BJ (cell line): ENCODE measurements at regions not wholly inside any gene's neighbourhood (a gene's known extent, or its start where the extent isn't known, plus 50 kb on each side); places are given as distances from the start of the nearest gene placed in this dataset.
"Not testable (repeated sequence)": the region's sequence is repeated elsewhere in the genome, so short reads cannot be mapped to it uniquely, and the experiment has no call there.

Experiments
- CTCF ChIA-PET: fragments of 350-600 bp; formaldehyde crosslinking; extraction: SDS; loops from one replicate; lab custom pipeline; 2021; ENCODE audit warnings: antibody characterized with exemption, inconsistent platforms; lab: Yijun Ruan, JAX
- POLR2A ChIA-PET: fragments of 300-600 bp; sonication (Branson Sonifier 250); formaldehyde crosslinking; extraction: SDS; loops from one replicate; lab custom pipeline; 2021; ENCODE audit warnings: antibody characterized with exemption; lab: Charles Lee
- DNase-seq: peaks from one replicate; pipeline ENCODE4 v3.0.0-alpha.2; 2011; ENCODE audit warnings: low read depth
- H3K27me3 ChIP-seq: 2 replicates; pipeline ENCODE4 v1.6.0; 2011; ENCODE audit warnings: low read length; ENCODE audit not compliant: control insufficient read depth, insufficient read depth
- H3K36me3 ChIP-seq: 2 replicates; pipeline ENCODE4 v1.5.1; 2011; ENCODE audit warnings: low read length; ENCODE audit not compliant: control insufficient read depth, insufficient read depth
- H3K4me3 ChIP-seq: 2 replicates; pipeline ENCODE4 v1.5.1; 2011; ENCODE audit warnings: low read depth, mild to moderate bottlenecking, control low read depth, low read length
- CTCF ChIP-seq: IDR thresholded peaks from 2 replicates; pipeline ENCODE4 v1.5.1; 2011; ENCODE audit warnings: low read depth, mild to moderate bottlenecking, control low read depth, inconsistent platforms, low read length, moderate library complexity; ENCODE audit not compliant: insufficient read depth

GRCh38 chr4:173722075-173722474 is 192.0 kb upstream of the HAND2 start:
- POLR2A ChIA-PET, result no interaction called here
- Histone ChIP-seq H3K4me3 (no peak overlapping the region), H3K36me3 (no peaks in the 10 kb centered on the region), H3K27me3 (no peaks in the 10 kb centered on the region)
- TF ChIP-seq CTCF, result no peak
- no peak for DNase-seq
- CTCF ChIA-PET, result no interaction called here

GRCh38 chr4:173718504-173718903 is 188.5 kb upstream of the HAND2 start:
- DNase-seq, H3K27me3 ChIP-seq, CTCF ChIA-PET, H3K4me3 ChIP-seq, POLR2A ChIA-PET, H3K36me3 ChIP-seq: not testable (repeated sequence)

GRCh38 chr4:173717581-173717980 is 187.6 kb upstream of the HAND2 start:
- Histone ChIP-seq H3K27me3 (no peaks in the 10 kb centered on the region), H3K4me3 (no peak overlapping the region), H3K36me3 (no peaks in the 10 kb centered on the region)
- TF ChIP-seq CTCF, result no peak
- ChIA-PET CTCF (no interaction called here), POLR2A (no interaction called here)
- DNase-seq, result no peak

- POLR2A ChIA-PET, result no interaction called here
- H3K36me3 ChIP-seq, result no peaks in the 10 kb centered on the region
- H3K27me3 ChIP-seq, result no peaks in the 10 kb centered on the region
- CTCF ChIA-PET, result no interaction called here
- TF ChIP-seq CTCF, result no peak
- H3K4me3 ChIP-seq, result no peak overlapping the region
- no peak for DNase-seq
Observed at GRCh38 chr4:173714456-173714855, 184.4 kb upstream of the HAND2 start.

- Histone ChIP-seq H3K27me3 (no peaks in the 10 kb centered on the region), H3K4me3 (no peak overlapping the region), H3K36me3 (no peaks in the 10 kb centered on the region)
- no peak for TF ChIP-seq CTCF
- ChIA-PET POLR2A (no interaction called here), CTCF (no interaction called here)
- no peak for DNase-seq
Observed at GRCh38 chr4:173713026-173713425, 183.0 kb upstream of the HAND2 start.

- no peak overlapping the region for H3K4me3 ChIP-seq
Observed at GRCh38 chr4:173707658-173708419, 177.8 kb upstream of the HAND2 start.

More at GRCh38 chr4:173707658-173708419, 177.8 kb upstream of the HAND2 start:
- ChIA-PET POLR2A (no interaction called here), CTCF (no interaction called here)
- DNase-seq, result no peak
- Histone ChIP-seq H3K36me3 (no peaks in the 10 kb centered on the region), H3K27me3 (no peaks in the 10 kb centered on the region)
- no peak for TF ChIP-seq CTCF
